Panc1 (cell line): ENCODE measurements at regions not wholly inside any gene's neighbourhood (a gene's known extent, or its start where the extent isn't known, plus 50 kb on each side); places are given as distances from the start of the nearest gene placed in this dataset.

ENCODE experiments used
- ATAC-seq: fragments of 200-7000 bp; cut with Tn5 transposase; 2 replicates; pipeline ENCODE4 v1.9.1; 2020; ENCODE audit warnings: mild to moderate bottlenecking, moderate library complexity
- BruUV-seq: library from RNA; stranded (reverse); fragments of 400-500 nt; replicated peaks from 2 replicates; lab custom pipeline; 2021; lab: Mats Ljungman, UMichigan
- CTCF ChIA-PET: fragments of 300-600 bp; sonication (Branson Sonifier 250); formaldehyde crosslinking; loops from one replicate; lab custom pipeline; 2022; ENCODE audit warnings: antibody characterized with exemption; lab: Charles Lee
- POLR2A ChIA-PET: fragments of 300-600 bp; sonication (Branson Sonifier 250); formaldehyde crosslinking; loops from one replicate; lab custom pipeline; 2022; ENCODE audit warnings: antibody characterized with exemption; lab: Charles Lee
- DNase-seq: peaks from one replicate; pipeline ENCODE4 v3.0.0-alpha.2; 2010; ENCODE audit warnings: low read depth, low spot score
- H3K27ac ChIP-seq: 2 replicates; pipeline ENCODE4 v1.5.1; 2011; ENCODE audit warnings: mild to moderate bottlenecking, low read length, inconsistent platforms
- H3K27me3 ChIP-seq: fragments of 200-500 bp; sonication (Bioruptor generic); 2 replicates; pipeline ENCODE4 v1.6.0; 2014; ENCODE audit warnings: low read length, inconsistent platforms; ENCODE audit not compliant: control insufficient read depth, insufficient read depth
- H3K36me3 ChIP-seq: fragments of 200-500 bp; sonication (Bioruptor generic); 2 replicates; pipeline ENCODE4 v1.5.1; 2014; ENCODE audit warnings: inconsistent platforms, mild to moderate bottlenecking, low read length, moderate library complexity; ENCODE audit not compliant: control insufficient read depth, insufficient read depth
- H3K4me1 ChIP-seq: 2 replicates; pipeline ENCODE4 v1.5.1; 2011; ENCODE audit warnings: inconsistent platforms, mild to moderate bottlenecking, low read length, moderate library complexity; ENCODE audit not compliant: control insufficient read depth, insufficient read depth
- H3K4me3 ChIP-seq, 2 experiments: 2 replicates each; pipeline ENCODE4 v1.5.1; 2011 to 2012; ENCODE audit warnings: low read depth in 2 of 2, low read length in 2 of 2, mild to moderate bottlenecking in 2 of 2, inconsistent platforms in 1 of 2, moderate library complexity in 1 of 2
- H3K9me3 ChIP-seq: fragments of 200-500 bp; sonication (Bioruptor generic); 2 replicates; pipeline ENCODE4 v1.5.1; 2014; ENCODE audit warnings: low read depth, mild to moderate bottlenecking, inconsistent platforms, low read length, moderate library complexity; ENCODE audit not compliant: control insufficient read depth, insufficient read depth
- CTCF ChIP-seq: fragments of 450-650 bp; IDR thresholded peaks from 2 replicates; pipeline ENCODE4 v1.5.1; 2017; ENCODE audit warnings: mild to moderate bottlenecking
- POLR2AphosphoS5 ChIP-seq: IDR thresholded peaks from 2 replicates; pipeline ENCODE4 v1.6.1; 2012; ENCODE audit warnings: mild to moderate bottlenecking, low read depth, low read length, moderate library complexity
- REST ChIP-seq, 2 experiments: IDR thresholded peaks; 2 replicates each; pipeline ENCODE4 v1.6.1; 2011 to 2012; ENCODE audit warnings: low read depth in 2 of 2, control low read depth in 1 of 2, low read length in 1 of 2, mild to moderate bottlenecking in 1 of 2, moderate library complexity in 1 of 2; ENCODE audit not compliant: insufficient read depth in 1 of 2
- SIN3A ChIP-seq: IDR thresholded peaks from 2 replicates; pipeline ENCODE4 v1.6.1; 2012; ENCODE audit warnings: low read depth, mild to moderate bottlenecking, low read length, moderate library complexity, borderline replicate concordance; ENCODE audit not compliant: insufficient read depth
- TCF7L2 ChIP-seq: IDR thresholded peaks from 2 replicates; pipeline ENCODE4 v1.6.1; 2011; ENCODE audit warnings: mild to moderate bottlenecking, low read depth, low read length, inconsistent platforms
- in situ Hi-C: cut with HindIII; loops from 2 replicates; pipeline ENCODE4 v1.10.0; 2016; ENCODE audit warnings: low sequenced_read_pairs, low pct_unique_long_range_greater_than_20kb
- intact Hi-C: fragments of 100-400 bp; cut with micrococcal nuclease; formaldehyde crosslinking; loops from one replicate; pipeline ENCODE4 v1.10.0; 2022; ENCODE audit not compliant: unreplicated experiment

- no peak for TF ChIP-seq SIN3A
- TF ChIP-seq POLR2AphosphoS5 = no peak
- TF ChIP-seq TCF7L2 = no peak
- no peak for TF ChIP-seq REST (IDR thresholded peaks at IDR 0.05; ENCODE audit: insufficient read depth in 1 of 2, low read depth in 2 of 2, low read length in 1 of 2)
- no peak for TF ChIP-seq CTCF
- Histone ChIP-seq H3K4me3 (no peak overlapping the region), H3K27me3 (peaks cover 16% of the 10 kb centered on the region), H3K9me3 (no peaks in the 10 kb centered on the region), H3K27ac (no peak overlapping the region), H3K4me1 (no peaks in the 10 kb centered on the region), H3K36me3 (no peaks in the 10 kb centered on the region)
- no TSS peak for BruUV-seq
- ChIA-PET CTCF (no interaction called here), POLR2A (no interaction called here)
- intact Hi-C loops = no loop called here
- in situ Hi-C loops = no loop called here
- ATAC-seq (no peak), DNase-seq (no peak)
These were observed 126.9 kb upstream of the MAP3K1 start for GRCh38 chr5:56688402-56688801.

GRCh38 chr5:56686337-56687195, 128.8 kb upstream of the MAP3K1 start:
- TF ChIP-seq POLR2AphosphoS5 = no peak
- no peak for TF ChIP-seq TCF7L2
- no peak for TF ChIP-seq SIN3A
- TF ChIP-seq CTCF = no peak
- TF ChIP-seq REST (IDR thresholded peaks at IDR 0.05; ENCODE audit: insufficient read depth in 1 of 2, low read depth in 2 of 2, low read length in 1 of 2) = no peak
- Histone ChIP-seq H3K27me3 (peaks cover 8% of the 10 kb centered on the region; the same call in 1 of the 2 replicates), H3K4me1 (no peaks in the 10 kb centered on the region), H3K27ac (no peak overlapping the region), H3K36me3 (no peaks in the 10 kb centered on the region), H3K9me3 (no peaks in the 10 kb centered on the region), H3K4me3 (no peak overlapping the region)
- intact Hi-C loops (no loop called here), in situ Hi-C loops (no loop called here)
- ChIA-PET POLR2A (no interaction called here), CTCF (no interaction called here)
- no TSS peak for BruUV-seq
- ATAC-seq (no peak), DNase-seq (no peak)
